T follicular helper cell (primary cell): ENCODE measurements at regions not wholly inside any gene's neighbourhood (a gene's known extent, or its start where the extent isn't known, plus 50 kb on each side); places are given as distances from the start of the nearest gene placed in this dataset.

Source experiments
- DNase-seq: peaks from one replicate; pipeline ENCODE4 v3.0.0-alpha.2; 2020; ENCODE audit warnings: low read depth

DNA sequence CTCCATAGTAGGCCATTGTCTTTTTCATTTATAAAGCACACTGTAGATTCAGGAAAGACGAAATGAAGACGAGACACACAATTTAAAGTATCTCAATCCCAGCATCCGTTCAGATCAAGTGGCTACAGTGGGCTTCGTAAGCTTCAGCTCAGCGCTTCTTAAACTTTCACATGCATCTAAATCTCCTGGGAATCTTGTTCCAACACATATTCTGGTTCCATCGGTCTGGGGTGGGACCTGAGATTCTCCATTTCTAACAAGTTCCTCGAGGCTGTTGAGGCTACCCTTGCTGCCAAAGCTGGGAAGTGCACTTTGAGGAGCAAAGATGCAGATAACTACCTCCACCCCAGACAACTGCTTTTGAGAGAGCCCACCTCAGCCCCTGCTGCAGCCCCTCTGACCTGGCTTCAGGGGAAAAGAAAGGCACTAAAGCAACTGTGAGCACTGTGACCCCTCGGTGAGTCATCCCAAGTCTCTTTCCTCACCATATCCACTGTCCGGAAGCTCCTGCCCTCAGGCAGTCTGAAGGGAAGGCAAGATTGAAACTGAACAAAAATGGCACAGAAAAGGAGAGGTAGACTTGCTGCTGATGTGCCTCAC is 201.1 kb upstream of the FBXO11 start:
- no peak for DNase-seq

DNA sequence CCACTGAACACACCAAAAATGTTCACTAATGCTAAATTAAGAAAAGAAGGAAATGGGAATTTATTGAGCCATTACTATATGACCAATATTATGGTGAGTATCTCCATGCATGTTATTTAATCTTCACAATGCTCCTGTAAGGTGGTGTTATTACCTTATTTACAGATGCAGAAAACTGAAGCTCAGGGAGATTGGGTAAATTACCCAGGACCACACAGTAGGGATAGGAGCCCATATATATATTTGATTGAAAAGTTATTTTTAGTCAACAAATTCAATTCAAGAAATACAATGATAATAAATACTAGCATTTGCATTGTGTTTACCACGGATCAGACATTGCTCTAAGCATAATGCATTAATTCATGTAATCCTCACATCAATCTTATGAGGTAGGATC is 202.2 kb upstream of the FBXO11 start:
- no peak for DNase-seq

GRCh38 chr2:48109491-48110204 is 203.3 kb upstream of the FBXO11 start:
- DNase-seq: no peak

GRCh38 chr2:48110492-48110891 is 204.0 kb upstream of the FOXN2 start:
- no peak for DNase-seq

GRCh38 chr2:48112911-48113680 is 201.4 kb upstream of the FOXN2 start:
- DNase-seq: no peak

DNA sequence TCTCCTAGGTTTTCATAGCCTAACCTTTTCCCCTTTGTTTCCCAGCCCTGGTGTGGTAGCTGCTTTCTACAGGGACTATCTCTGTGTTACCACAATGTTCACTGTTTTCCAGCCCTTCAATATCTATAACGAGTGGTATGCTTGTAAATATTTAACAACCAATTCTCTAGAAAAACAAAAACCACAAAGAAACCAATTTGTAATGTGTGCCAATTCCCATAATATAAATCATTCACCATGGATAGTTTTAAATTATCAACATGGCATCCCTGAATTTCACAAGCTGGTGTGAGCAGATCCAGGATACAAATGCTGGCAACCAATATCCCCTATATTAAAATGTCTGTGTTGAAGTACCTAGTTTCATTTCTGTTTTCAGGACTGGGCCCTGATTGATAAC is 200.7 kb upstream of the FOXN2 start:
- no peak for DNase-seq

DNA sequence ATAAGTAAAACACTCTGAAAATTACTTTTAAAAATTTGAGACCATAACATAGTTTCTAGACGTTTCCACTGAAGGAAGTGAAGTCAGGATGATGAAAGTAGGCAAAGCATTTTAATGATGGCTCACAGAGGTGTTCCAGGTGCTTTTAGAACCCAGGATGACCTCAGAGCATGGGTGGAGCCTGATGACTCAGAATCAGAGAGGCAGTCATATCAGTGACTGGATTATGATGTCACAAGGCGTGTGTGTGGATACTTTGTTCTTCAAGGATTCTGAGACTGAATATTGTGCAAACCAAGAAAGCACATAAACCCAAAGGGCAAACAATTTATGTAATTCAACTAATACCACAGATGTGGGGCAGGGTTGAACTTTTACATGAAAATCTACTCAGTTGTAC is 200.2 kb upstream of the FOXN2 start:
- peak; percentile 19 for DNase-seq

DNA sequence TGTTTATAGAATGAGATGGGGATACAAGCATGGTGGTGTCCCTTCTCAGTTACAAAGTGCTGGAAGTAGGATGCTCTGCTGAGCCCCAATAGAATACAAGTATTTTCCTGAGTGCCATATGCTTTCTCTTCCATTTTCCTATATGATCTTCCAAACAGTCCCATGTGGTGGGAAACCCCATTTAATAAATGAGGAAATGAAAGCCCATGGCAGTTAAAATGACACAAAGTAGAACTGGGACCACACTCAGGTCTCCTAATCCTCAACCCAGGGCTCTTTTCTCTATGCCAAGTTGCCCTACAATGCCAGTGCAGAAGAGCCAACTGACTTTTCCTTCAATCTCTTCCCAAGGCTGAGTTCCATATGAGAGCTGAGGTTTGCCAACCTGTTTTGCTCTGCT is 198.0 kb upstream of the FOXN2 start:
- no peak for DNase-seq

- DNase-seq: no peak
Measured at GRCh38 chr2:48118895-48119294, 195.6 kb upstream of the FOXN2 start.

DNA sequence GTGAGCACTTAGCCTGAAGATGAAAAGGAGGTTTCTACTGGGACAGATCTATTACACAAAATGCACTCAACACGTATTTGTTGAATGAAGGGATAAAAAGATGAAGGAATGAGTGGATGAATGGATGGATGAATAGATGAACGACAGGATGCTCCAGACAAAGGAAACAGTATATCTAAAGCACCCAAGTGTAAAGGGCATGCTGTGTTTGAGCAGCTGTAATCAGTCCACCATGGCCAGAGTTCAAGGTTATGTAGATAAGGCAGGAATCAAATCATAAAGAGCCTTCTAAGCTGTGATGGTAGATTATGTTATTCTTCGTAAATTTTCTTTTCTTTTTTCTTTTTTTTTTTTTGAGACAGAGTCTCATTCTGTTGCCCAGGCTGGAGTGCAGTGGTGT is 194.4 kb upstream of the FOXN2 start:
- no peak for DNase-seq

- no peak for DNase-seq
Measured at GRCh38 chr2:48120759-48121242, 193.7 kb upstream of the FOXN2 start.

DNA sequence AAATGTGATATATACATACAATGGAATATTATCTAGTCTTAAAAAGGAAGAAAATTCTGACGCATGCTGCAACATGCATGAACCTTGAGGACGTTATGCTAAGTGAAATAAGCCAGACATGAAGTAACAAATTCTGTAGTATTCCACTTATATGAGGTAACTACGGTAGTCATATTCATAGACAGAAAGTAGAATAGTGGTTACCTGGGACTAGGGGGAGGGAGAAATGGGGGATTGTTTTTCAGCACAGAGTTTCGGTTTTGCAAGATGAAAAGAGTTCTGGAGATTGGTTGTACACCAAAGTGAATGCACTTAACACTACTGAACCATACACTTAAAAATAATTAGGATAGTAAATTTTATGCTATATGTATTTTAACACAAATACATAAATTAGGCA is 192.3 kb upstream of the FOXN2 start:
- no peak for DNase-seq

DNA sequence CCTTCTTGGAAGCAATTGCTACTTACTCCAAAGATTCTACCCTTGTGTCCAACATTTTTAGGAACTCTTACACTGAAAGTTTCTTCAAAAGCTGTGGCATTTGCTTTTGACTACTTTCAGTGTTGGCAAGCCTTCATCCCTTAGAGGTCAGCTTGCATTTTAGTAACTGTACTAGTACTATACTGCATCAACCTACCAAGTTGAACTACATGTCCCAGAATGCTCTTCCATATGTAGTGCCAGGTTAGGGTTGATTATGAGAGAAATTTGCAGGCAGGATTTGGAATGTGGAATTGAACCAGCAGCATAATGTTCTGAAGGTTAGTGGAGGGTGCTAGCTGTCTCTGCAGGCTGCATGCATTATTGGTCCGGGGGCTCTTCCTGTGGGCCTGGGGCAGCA is 189.9 kb upstream of the FOXN2 start:
- no peak for DNase-seq

GRCh38 chr2:48126162-48126561 is 188.3 kb upstream of the FOXN2 start:
- DNase-seq: no peak

DNA sequence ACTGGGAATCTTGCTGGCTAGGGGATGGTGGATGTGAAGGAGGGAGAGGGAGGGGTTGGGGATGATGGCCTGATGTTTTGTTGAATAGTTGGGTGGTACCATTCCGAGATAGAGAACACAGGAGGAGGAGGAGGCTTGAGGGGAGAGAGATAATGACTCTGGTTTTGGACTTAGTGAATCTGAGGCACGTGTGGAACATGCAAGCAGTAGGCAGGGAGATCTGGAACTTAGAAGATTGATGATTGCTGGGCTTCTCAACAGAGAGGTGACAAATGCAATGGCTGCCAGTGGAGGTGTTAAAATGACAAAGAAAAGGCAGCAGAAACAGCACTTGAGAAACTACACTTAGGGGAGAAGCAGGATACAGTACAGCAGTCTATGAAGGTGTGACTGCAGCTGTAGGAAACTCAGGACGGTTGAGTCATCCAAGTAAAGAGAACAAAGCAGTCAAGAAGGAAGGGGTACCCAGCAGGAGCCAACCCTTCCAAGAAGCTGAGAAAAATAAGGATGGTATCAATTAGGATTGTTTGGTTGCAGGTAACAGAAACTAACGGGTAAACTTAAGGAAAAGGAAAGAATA is 186.8 kb upstream of the FOXN2 start:
- DNase-seq: no peak

GRCh38 chr2:48129293-48129950 is 185.1 kb upstream of the FOXN2 start:
- no peak for DNase-seq

DNA sequence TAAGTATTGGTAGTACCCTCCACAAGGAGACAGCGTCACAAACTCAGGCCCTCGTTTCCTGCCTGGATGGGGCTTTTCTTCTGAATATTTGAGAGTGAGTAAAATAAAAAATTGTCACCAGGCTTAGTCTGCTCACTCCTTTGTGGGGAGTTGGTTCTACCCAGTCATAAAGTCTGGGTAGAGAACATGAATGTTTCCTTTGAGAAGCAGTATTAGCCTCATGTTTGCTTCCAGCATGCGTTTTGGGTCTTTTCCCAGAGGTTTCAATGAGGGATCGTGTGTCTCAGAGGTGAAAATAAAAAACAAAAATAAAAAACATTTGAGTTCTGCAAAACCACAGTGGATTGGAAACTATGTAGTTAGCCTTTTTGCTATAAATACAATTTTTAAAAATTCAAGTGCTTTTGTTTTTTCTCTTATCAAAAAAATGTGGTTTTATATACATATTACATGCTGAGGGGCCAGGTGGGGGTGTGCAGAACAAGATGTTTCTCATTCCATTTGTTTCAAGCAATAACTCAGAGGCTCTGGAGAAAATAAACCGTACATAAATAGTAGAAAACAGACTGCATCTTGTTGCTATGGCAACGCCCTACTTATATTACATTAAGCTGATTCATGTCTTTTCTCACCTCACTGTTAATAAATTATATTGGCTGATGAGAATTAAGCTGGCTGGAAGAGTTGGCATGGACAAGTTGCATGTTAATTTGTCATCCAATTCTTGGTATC is 182.8 kb upstream of the FOXN2 start:
- DNase-seq: no peak

DNA sequence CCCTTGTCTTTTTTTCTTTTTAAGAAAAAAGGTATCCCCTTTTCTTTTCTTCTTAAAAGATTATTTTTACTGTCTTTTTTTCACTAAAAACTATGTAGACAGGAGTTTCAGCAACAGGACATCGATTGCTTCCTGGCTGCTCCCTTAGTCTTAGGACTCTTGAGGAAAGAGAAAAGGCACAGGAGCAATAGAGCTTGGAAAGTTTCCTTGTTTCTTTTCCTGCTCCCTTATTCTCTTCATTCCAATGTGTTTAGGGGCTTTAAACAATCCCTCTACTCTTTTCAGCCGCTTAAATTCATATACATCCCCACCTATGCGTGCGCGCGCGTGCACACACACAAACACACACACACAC is 182.2 kb upstream of the FOXN2 start:
- no peak for DNase-seq

DNA sequence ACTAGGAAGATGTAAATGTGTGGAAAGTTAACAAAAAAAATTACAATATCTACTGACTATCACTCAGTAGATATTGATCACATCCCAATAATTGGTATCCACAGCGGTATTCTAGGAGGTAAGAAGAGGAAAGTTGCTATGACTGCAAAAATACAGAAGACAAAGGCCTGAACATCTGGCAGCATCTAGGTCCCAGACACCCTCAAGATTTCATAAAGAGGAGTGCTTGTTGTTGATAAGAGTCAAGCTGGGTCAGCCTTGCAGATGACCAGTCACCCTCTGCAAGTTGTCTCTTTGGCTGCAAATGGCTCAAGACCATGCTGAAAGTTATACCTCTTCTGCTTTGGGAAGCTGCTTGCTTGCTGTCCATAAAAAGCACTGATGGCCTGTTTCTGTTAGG is 179.8 kb upstream of the FOXN2 start:
- no peak for DNase-seq

GRCh38 chr2:48135797-48136196 is 178.7 kb upstream of the FOXN2 start:
- DNase-seq: no peak

DNA sequence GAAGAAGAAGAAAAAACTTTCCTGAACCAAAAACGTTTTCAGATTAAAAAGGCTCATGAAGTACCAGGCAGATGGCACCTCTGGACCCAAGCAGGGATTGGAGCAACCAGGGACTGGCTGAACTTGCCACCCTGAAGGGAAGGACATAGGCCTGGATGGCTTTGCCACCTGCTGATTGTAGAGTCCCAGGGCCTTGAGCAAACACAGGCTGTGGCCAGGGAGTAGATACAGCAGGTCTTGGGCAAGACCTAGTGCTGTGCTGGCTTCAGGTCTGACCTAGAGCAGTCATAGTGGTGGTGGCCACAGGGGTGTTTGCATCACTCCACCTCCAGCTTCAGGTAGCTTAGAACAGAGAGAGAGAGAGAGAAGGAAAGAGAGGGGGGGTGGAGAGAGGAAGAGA is 176.7 kb upstream of the FOXN2 start:
- DNase-seq: no peak

DNA sequence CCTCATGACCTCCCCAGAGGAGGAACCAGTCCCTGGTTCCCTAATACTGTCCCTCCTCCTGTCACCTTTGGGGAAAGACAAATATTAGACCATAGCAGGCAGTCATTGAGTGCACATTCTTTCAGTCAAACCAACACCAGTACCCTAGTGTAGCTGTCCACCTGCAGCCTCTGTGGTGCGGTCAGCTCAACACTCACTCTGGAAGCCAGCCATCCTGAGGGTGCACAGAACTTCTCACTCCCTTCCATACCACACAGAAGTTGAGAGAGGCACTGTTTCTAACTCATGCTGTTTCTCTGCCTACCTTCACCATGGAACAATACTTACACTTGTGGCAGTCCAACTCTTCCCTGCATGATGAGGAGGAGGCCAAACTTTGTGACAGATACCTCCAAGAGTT is 175.6 kb upstream of the FOXN2 start:
- DNase-seq: no peak
